IMR-90 (cell line): ENCODE measurements at regions not wholly inside any gene's neighbourhood (a gene's known extent, or its start where the extent isn't known, plus 50 kb on each side); places are given as distances from the start of the nearest gene placed in this dataset.

Source experiments
- ATAC-seq: fragments of 200-7000 bp; cut with Tn5 transposase; 2 replicates; pipeline ENCODE4 v1.9.1; 2020; ENCODE audit warnings: low read depth, mild to moderate bottlenecking, moderate library complexity
- BruUV-seq: library from RNA; stranded (reverse); fragments of 400-500 nt; replicated peaks from 2 replicates; lab custom pipeline; 2021; lab: Mats Ljungman, UMichigan
- CTCF ChIA-PET: fragments of 300-600 bp; formaldehyde crosslinking; extraction: SDS; loops from one replicate; lab custom pipeline; 2021; ENCODE audit warnings: antibody characterized with exemption; lab: Yijun Ruan, JAX
- POLR2A ChIA-PET: fragments of 300-600 bp; sonication (Branson Sonifier 250); formaldehyde crosslinking; loops from one replicate; lab custom pipeline; 2022; ENCODE audit warnings: antibody characterized with exemption; ENCODE audit not compliant: unreplicated experiment; lab: Charles Lee
- DNase-seq: peaks from one replicate; pipeline ENCODE4 v3.0.0; 2013
- H2AFZ ChIP-seq: replicated peaks from 2 replicates; pipeline ENCODE3; 2013; ENCODE audit warnings: low read length, mild to moderate bottlenecking; ENCODE audit not compliant: poor library complexity
- H2AK5ac ChIP-seq: 2 replicates; pipeline ENCODE4 v1.6.1; 2013; ENCODE audit warnings: low read depth, low read length, inconsistent platforms
- H2AK9ac ChIP-seq: replicated peaks from 2 replicates; pipeline ENCODE3; 2013; ENCODE audit warnings: mild to moderate bottlenecking, low read depth, low read length, moderate library complexity; ENCODE audit not compliant: poor library complexity
- H2BK120ac ChIP-seq: 2 replicates; pipeline ENCODE4 v1.6.1; 2013; ENCODE audit warnings: low read depth, low read length, inconsistent platforms
- H2BK15ac ChIP-seq: 3 replicates; pipeline ENCODE4 v1.6.1; 2013; ENCODE audit warnings: low read depth, low read length, inconsistent platforms
- H2BK20ac ChIP-seq: 2 replicates; pipeline ENCODE4 v1.6.1; 2013; ENCODE audit warnings: low read depth, mild to moderate bottlenecking, inconsistent platforms, low read length, moderate library complexity
- H2BK5ac ChIP-seq: 2 replicates; pipeline ENCODE4 v1.6.1; 2013; ENCODE audit warnings: mild to moderate bottlenecking, low read depth, low read length, inconsistent platforms; ENCODE audit not compliant: poor library complexity, severe bottlenecking
- H3K14ac ChIP-seq: replicated peaks from 2 replicates; pipeline ENCODE4 v1.6.1; 2013; ENCODE audit warnings: low read depth, low read length, inconsistent platforms
- H3K18ac ChIP-seq: 2 replicates; pipeline ENCODE4 v1.6.1; 2013; ENCODE audit warnings: low read depth, low read length, control low read depth
- H3K23ac ChIP-seq: 2 replicates; pipeline ENCODE4 v1.6.1; 2013; ENCODE audit warnings: low read depth, low read length, inconsistent platforms
- H3K27ac ChIP-seq: 2 replicates; pipeline ENCODE4 v1.5.1; 2013; ENCODE audit warnings: mild to moderate bottlenecking, control low read depth, low read length; ENCODE audit not compliant: insufficient read depth
- H3K27me3 ChIP-seq: 2 replicates; pipeline ENCODE4 v1.6.1; 2013; ENCODE audit warnings: low read length; ENCODE audit not compliant: control insufficient read depth, insufficient read depth
- H3K36me3 ChIP-seq: 2 replicates; pipeline ENCODE4 v1.6.1; 2013; ENCODE audit warnings: low read length, mixed read lengths; ENCODE audit not compliant: control insufficient read depth, insufficient read depth
- H3K4ac ChIP-seq: 2 replicates; pipeline ENCODE4 v1.6.1; 2013; ENCODE audit warnings: low read depth, low read length, inconsistent platforms
- H3K4me1 ChIP-seq: 2 replicates; pipeline ENCODE4 v1.6.1; 2013; ENCODE audit warnings: low read length, mixed read lengths; ENCODE audit not compliant: control insufficient read depth, insufficient read depth
- H3K4me2 ChIP-seq: 2 replicates; pipeline ENCODE4 v1.6.1; 2013; ENCODE audit warnings: low read depth, mild to moderate bottlenecking, control low read depth, low read length, moderate library complexity
- H3K4me3 ChIP-seq: 2 replicates; pipeline ENCODE4 v1.5.1; 2013; ENCODE audit warnings: low read depth, mild to moderate bottlenecking, control low read depth, low read length, moderate library complexity; ENCODE audit not compliant: insufficient read depth
- H3K56ac ChIP-seq: 2 replicates; pipeline ENCODE4 v1.6.1; 2013; ENCODE audit warnings: low read length, inconsistent platforms; ENCODE audit not compliant: insufficient read depth; ENCODE audit errors: extremely low read depth
- H3K79me1 ChIP-seq, 2 experiments: 2 replicates each; pipeline ENCODE4 v1.6.1; 2013; ENCODE audit warnings: low read length in 2 of 2, inconsistent platforms in 1 of 2, low read depth in 1 of 2
- H3K9ac ChIP-seq: 2 replicates; pipeline ENCODE4 v1.6.1; 2013; ENCODE audit warnings: low read depth, low read length, control low read depth
- H3K9me1 ChIP-seq: 2 replicates; pipeline ENCODE4 v1.6.1; 2013; ENCODE audit warnings: low read length, inconsistent platforms; ENCODE audit not compliant: insufficient read depth
- H3K9me3 ChIP-seq: 2 replicates; pipeline ENCODE4 v1.6.1; 2013; ENCODE audit warnings: low read length; ENCODE audit not compliant: control insufficient read depth, insufficient read depth
- H4K20me1 ChIP-seq: 2 replicates; pipeline ENCODE4 v1.6.1; 2013; ENCODE audit warnings: low read length, inconsistent platforms; ENCODE audit not compliant: insufficient read depth
- H4K5ac ChIP-seq: 2 replicates; pipeline ENCODE4 v1.6.1; 2013; ENCODE audit warnings: mild to moderate bottlenecking, low read depth, low read length, control low read depth
- H4K8ac ChIP-seq, 2 experiments: 2 replicates each; pipeline ENCODE4 v1.6.1; 2013; ENCODE audit warnings: low read depth in 2 of 2, low read length in 2 of 2, control low read depth in 1 of 2, inconsistent platforms in 1 of 2
- H4K91ac ChIP-seq: 2 replicates; pipeline ENCODE4 v1.6.1; 2013; ENCODE audit warnings: low read depth, low read length, inconsistent platforms; ENCODE audit not compliant: insufficient read depth
- BHLHE40 ChIP-seq: fragments of 150-350 bp; IDR thresholded peaks from 2 replicates; pipeline ENCODE4 v1.6.1; 2016; ENCODE audit warnings: mild to moderate bottlenecking, low read depth, low read length
- CEBPB ChIP-seq: IDR thresholded peaks from 2 replicates; pipeline ENCODE4 v1.6.1; 2012; ENCODE audit warnings: low read depth, low read length, improper control_type of control experiment
- CHD1 ChIP-seq: IDR thresholded peaks from 2 replicates; pipeline ENCODE4 v1.6.1; 2012; ENCODE audit warnings: low read depth, low read length, improper control_type of control experiment
- FOS ChIP-seq: fragments of 150-350 bp; IDR thresholded peaks from 2 replicates; pipeline ENCODE4 v1.6.1; 2016; ENCODE audit warnings: low read depth, low read length
- MAFK ChIP-seq: IDR thresholded peaks from 2 replicates; pipeline ENCODE4 v1.6.1; 2012; ENCODE audit warnings: low read depth, low read length, improper control_type of control experiment
- MAZ ChIP-seq: IDR thresholded peaks from 2 replicates; pipeline ENCODE4 v1.6.1; 2012; ENCODE audit warnings: low read depth, mild to moderate bottlenecking, low read length, improper control_type of control experiment, moderate library complexity, borderline replicate concordance
- MXI1 ChIP-seq: IDR thresholded peaks from 2 replicates; pipeline ENCODE4 v1.6.1; 2012; ENCODE audit warnings: low read depth, mild to moderate bottlenecking, low read length, moderate library complexity, borderline replicate concordance
- NFE2L2 ChIP-seq: fragments of 150-350 bp; IDR thresholded peaks from 2 replicates; pipeline ENCODE4 v1.6.1; 2016; ENCODE audit warnings: low read depth, mild to moderate bottlenecking, low read length
- POLR2A ChIP-seq: IDR thresholded peaks from 2 replicates; pipeline ENCODE4 v1.6.1; 2012; ENCODE audit warnings: mild to moderate bottlenecking, low read depth, low read length
- RAD21 ChIP-seq: IDR thresholded peaks from 2 replicates; pipeline ENCODE4 v1.6.1; 2012; ENCODE audit warnings: low read length, improper control_type of control experiment
- RCOR1 ChIP-seq: IDR thresholded peaks from 2 replicates; pipeline ENCODE4 v1.6.1; 2012; ENCODE audit warnings: mild to moderate bottlenecking, low read length, improper control_type of control experiment; ENCODE audit not compliant: insufficient replicate concordance
- RFX5 ChIP-seq: IDR thresholded peaks from 2 replicates; pipeline ENCODE4 v1.8.0; 2012; ENCODE audit warnings: low read depth, mild to moderate bottlenecking, low read length, moderate library complexity
- SMC3 ChIP-seq: fragments of 150-350 bp; IDR thresholded peaks from 2 replicates; pipeline ENCODE4 v1.6.1; 2016; ENCODE audit warnings: low read depth, mild to moderate bottlenecking, antibody characterized with exemption, low read length, moderate library complexity
- WGBS, 2 experiments: methylation state at CpG; one replicate each; pipeline versions ENCODE4 v1.1.5 to v1.1.7; 2013; ENCODE audit warnings: missing lambda C conversion rate in 2 of 2; ENCODE audit not compliant: insufficient read length in 1 of 2; ENCODE audit errors: extremely low coverage in 2 of 2; 5-methylcytosine and 5-hydroxymethylcytosine counted together
- dilution Hi-C: fragments of 300-500 bp; cut with HindIII; formaldehyde crosslinking; loops from one replicate; pipeline ENCODE4 v1.14.3; 2018; ENCODE audit warnings: low sequenced_read_pairs; ENCODE audit not compliant: unreplicated experiment
- in situ Hi-C: fragments of 300-500 bp; cut with MboI; formaldehyde crosslinking; loops from 3 replicates; pipeline ENCODE4 v1.14.3; 2019; ENCODE audit warnings: low sequenced_read_pairs, inconsistent platforms, mixed read lengths
- intact Hi-C: fragments of 100-400 bp; cut with micrococcal nuclease; formaldehyde crosslinking; loops from 2 replicates; pipeline ENCODE4 v1.10.0; 2022
- TF ChIP-seq, protein P1 (sequence below): fragments of 150-350 bp; IDR thresholded peaks from 2 replicates; pipeline ENCODE4 v1.6.1; 2016; ENCODE audit warnings: low read depth, mild to moderate bottlenecking, low read length, moderate library complexity, borderline replicate concordance
- TF ChIP-seq, protein P2 (sequence below): conservative IDR thresholded peaks from 2 replicates; pipeline ENCODE4 v1.5.1; 2012; ENCODE audit warnings: mild to moderate bottlenecking, low read depth, low read length, improper control_type of control experiment
- TF ChIP-seq, protein P3 (sequence below): fragments of 150-350 bp; IDR thresholded peaks from 2 replicates; pipeline ENCODE4 v1.6.1; 2017; ENCODE audit warnings: mild to moderate bottlenecking, antibody characterized with exemption, low read length, low read depth

DNA sequence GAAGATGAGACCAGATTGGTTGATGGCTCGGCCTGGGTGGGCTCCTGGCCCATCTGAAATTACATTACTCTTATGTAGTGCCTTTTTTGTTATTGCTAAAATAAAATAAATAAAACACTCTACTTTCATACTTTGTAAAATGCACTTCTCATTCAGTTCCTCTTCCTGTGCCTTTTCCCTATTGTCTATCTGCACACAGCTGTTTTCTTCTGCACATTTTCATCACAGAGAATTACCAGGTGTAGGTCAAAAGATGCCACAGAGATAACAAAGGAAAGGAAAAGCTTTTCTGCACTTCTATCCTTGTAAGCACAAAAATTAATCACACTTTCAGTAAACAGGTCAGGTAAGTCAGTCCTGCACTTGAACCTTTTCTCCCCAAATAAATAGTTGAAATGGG lies 265.1 kb downstream of the BTG1 start:
- Histone ChIP-seq H4K20me1 (no peaks in the 10 kb centered on the region), H3K18ac (no peak overlapping the region), H3K9me1 (no peaks in the 10 kb centered on the region), H3K4me2 (no peak overlapping the region), H3K4me1 (no peaks in the 10 kb centered on the region), H2AK5ac (no peak overlapping the region), H2AFZ (no peak overlapping the region), H3K9ac (no peak overlapping the region), H3K56ac (no peak overlapping the region), H3K79me1 (no peaks in the 10 kb centered on the region), H3K9me3 (no peaks in the 10 kb centered on the region), H4K5ac (no peak overlapping the region), H3K4me3 (no peak overlapping the region), H4K8ac (no peak overlapping the region), H3K23ac (no peak overlapping the region), H3K27me3 (no peaks in the 10 kb centered on the region), H4K91ac (no peak overlapping the region), H2BK20ac (no peak overlapping the region), H3K27ac (no peak overlapping the region), H2BK120ac (no peak overlapping the region), H2BK15ac (no peak overlapping the region), H3K14ac (no peak overlapping the region), H3K36me3 (no peaks in the 10 kb centered on the region), H2AK9ac (no peak overlapping the region), H2BK5ac (no peak overlapping the region), H3K4ac (no peak overlapping the region)
- intact Hi-C loops = loop anchor here (5.0 to 10.0 kb wide), 2 partner anchors 262 to 1964 kb away; no protein-coding TSS in a partner anchor
- in situ Hi-C loops = no loop called here
- ATAC-seq (no peak), DNase-seq (no peak)
- TF ChIP-seq CEBPB = no peak
- TF ChIP-seq MXI1 = no peak
- no peak for TF ChIP-seq RAD21
- TF ChIP-seq, protein P1, sequence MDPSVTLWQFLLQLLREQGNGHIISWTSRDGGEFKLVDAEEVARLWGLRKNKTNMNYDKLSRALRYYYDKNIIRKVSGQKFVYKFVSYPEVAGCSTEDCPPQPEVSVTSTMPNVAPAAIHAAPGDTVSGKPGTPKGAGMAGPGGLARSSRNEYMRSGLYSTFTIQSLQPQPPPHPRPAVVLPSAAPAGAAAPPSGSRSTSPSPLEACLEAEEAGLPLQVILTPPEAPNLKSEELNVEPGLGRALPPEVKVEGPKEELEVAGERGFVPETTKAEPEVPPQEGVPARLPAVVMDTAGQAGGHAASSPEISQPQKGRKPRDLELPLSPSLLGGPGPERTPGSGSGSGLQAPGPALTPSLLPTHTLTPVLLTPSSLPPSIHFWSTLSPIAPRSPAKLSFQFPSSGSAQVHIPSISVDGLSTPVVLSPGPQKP = no peak
- TF ChIP-seq NFE2L2 = no peak
- TF ChIP-seq CHD1 = no peak
- TF ChIP-seq BHLHE40 = no peak
- TF ChIP-seq MAFK = no peak
- TF ChIP-seq FOS = no peak
- TF ChIP-seq, protein P2, sequence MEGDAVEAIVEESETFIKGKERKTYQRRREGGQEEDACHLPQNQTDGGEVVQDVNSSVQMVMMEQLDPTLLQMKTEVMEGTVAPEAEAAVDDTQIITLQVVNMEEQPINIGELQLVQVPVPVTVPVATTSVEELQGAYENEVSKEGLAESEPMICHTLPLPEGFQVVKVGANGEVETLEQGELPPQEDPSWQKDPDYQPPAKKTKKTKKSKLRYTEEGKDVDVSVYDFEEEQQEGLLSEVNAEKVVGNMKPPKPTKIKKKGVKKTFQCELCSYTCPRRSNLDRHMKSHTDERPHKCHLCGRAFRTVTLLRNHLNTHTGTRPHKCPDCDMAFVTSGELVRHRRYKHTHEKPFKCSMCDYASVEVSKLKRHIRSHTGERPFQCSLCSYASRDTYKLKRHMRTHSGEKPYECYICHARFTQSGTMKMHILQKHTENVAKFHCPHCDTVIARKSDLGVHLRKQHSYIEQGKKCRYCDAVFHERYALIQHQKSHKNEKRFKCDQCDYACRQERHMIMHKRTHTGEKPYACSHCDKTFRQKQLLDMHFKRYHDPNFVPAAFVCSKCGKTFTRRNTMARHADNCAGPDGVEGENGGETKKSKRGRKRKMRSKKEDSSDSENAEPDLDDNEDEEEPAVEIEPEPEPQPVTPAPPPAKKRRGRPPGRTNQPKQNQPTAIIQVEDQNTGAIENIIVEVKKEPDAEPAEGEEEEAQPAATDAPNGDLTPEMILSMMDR = no peak
- TF ChIP-seq RFX5 = no peak
- no peak for TF ChIP-seq POLR2A
- TF ChIP-seq, protein P3, sequence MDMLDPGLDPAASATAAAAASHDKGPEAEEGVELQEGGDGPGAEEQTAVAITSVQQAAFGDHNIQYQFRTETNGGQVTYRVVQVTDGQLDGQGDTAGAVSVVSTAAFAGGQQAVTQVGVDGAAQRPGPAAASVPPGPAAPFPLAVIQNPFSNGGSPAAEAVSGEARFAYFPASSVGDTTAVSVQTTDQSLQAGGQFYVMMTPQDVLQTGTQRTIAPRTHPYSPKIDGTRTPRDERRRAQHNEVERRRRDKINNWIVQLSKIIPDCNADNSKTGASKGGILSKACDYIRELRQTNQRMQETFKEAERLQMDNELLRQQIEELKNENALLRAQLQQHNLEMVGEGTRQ = no peak
- TF ChIP-seq MAZ = no peak
- TF ChIP-seq RCOR1 = no peak
- TF ChIP-seq SMC3 = no peak
- dilution Hi-C loops = no loop called here
- BruUV-seq = no TSS peak
- ChIA-PET CTCF (no interaction called here), POLR2A (no interaction called here)
- no CpG with 5 or more reads among the region's 1 CpG for WGBS, 2 experiments
